ENCODE measurements at regions not wholly inside any gene's neighbourhood (a gene's known extent, or its start where the extent isn't known, plus 50 kb on each side); places are given as distances from the start of the nearest gene placed in this dataset.

DNA sequence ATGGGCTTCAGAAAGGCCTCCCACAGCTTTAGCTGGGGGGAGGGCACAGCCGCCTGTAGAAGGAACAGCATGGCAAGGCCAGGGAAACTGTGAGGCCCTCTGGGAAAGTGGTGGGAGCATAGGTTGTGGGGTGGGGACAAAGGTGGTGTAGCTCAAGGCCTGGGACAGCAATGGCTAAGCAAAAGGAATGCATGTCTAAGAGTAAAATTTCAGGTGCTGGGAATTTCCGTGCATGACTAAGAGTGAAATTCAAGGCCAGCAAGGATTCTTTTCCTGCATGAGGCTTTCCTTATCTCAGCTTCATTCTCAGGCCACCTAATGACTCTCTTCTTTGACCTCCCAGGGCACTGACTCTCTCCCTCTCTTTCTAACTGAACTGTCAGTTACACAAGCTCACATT is 86.5 kb upstream of the WNT4 start:
- TF ChIP-seq POLR2A (IDR thresholded peaks at IDR 0.05), result no peak
- TF ChIP-seq POLR2AphosphoS5 (IDR thresholded peaks at IDR 0.05), result no peak
- no peak for TF ChIP-seq CTCF (IDR thresholded peaks at IDR 0.05)

Data from gastroesophageal sphincter (tissue), 3 donors.